ENCODE measurements at regions not wholly inside any gene's neighbourhood (a gene's known extent, or its start where the extent isn't known, plus 50 kb on each side); places are given as distances from the start of the nearest gene placed in this dataset.

DNA sequence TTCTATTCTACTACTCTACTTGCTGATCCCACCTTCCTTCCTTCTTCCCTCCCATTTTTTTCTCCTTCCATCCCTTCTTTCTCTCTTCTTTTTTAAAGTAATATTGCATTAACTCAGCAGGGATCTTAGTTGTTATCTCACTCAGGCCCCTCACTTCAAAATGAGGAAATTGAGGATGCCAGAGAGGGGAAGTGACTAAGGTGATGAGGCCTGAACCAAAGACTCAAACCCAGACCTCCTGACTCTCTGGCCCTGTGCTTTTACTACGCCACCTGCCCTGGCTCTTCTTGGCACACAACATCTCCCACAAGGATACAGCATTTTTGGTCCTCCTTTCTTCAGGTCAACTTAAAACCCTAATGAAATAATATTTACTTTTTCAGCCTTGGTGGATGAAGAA, 151.7 kb upstream of the ZNF648 start:
- TF ChIP-seq, protein P1, sequence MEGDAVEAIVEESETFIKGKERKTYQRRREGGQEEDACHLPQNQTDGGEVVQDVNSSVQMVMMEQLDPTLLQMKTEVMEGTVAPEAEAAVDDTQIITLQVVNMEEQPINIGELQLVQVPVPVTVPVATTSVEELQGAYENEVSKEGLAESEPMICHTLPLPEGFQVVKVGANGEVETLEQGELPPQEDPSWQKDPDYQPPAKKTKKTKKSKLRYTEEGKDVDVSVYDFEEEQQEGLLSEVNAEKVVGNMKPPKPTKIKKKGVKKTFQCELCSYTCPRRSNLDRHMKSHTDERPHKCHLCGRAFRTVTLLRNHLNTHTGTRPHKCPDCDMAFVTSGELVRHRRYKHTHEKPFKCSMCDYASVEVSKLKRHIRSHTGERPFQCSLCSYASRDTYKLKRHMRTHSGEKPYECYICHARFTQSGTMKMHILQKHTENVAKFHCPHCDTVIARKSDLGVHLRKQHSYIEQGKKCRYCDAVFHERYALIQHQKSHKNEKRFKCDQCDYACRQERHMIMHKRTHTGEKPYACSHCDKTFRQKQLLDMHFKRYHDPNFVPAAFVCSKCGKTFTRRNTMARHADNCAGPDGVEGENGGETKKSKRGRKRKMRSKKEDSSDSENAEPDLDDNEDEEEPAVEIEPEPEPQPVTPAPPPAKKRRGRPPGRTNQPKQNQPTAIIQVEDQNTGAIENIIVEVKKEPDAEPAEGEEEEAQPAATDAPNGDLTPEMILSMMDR (IDR thresholded peaks at IDR 0.05), result no peak

GRCh38 chr1:182211386-182211785, 149.9 kb upstream of the ZNF648 start:
- ATAC-seq (no peak), DNase-seq (no peak)
- Histone ChIP-seq H3K9me3 (no peaks in the 10 kb centered on the region), H3K36me3 (ENCODE audit: low read depth) (no peaks in the 10 kb centered on the region), H3K4me3 (no peak overlapping the region), H3K4me1 (ENCODE audit: low read depth) (peaks cover 11% of the 10 kb centered on the region)
- TF ChIP-seq, protein P1 (IDR thresholded peaks at IDR 0.05), result no peak
- intact Hi-C loops (cut with DNase I, micrococcal nuclease), result no loop called here

More for the DNA sequence above, 151.7 kb upstream of the ZNF648 start:
- intact Hi-C loops (cut with DNase I, micrococcal nuclease), result no loop called here
- no peak for ATAC-seq
- H3K4me1 ChIP-seq (ENCODE audit: low read depth), result peaks cover 15% of the 10 kb centered on the region
- H3K36me3 ChIP-seq (ENCODE audit: low read depth), result no peaks in the 10 kb centered on the region
- H3K9me3 ChIP-seq, result no peaks in the 10 kb centered on the region
- no peak overlapping the region for H3K4me3 ChIP-seq
- DNase-seq, result no peak

DNA sequence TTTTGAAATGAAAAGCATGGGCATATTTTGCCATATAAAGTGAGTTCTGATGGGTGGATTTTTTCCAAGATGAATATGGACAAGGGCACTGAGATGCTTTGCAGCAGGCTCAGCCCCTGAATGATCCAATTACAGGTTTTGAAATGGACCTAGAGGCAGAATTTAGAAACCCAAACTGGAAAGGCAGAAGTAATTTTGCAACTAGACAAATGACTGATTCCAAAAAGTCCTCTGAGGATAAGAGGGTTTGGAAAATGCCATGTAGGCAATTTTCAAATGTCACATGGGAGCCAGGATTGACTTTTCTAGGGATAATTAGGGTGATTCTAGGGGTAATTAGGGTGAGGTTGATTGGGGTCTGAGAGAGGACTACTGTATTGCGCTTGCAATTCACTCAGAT, 148.9 kb upstream of the ZNF648 start:
- Histone ChIP-seq H3K9me3 (no peaks in the 10 kb centered on the region), H3K4me1 (ENCODE audit: low read depth) (peaks cover 4% of the 10 kb centered on the region), H3K4me3 (no peak overlapping the region), H3K36me3 (ENCODE audit: low read depth) (no peaks in the 10 kb centered on the region)
- TF ChIP-seq, protein P1 (IDR thresholded peaks at IDR 0.05), result no peak
- DNase-seq (no peak), ATAC-seq (no peak)
- intact Hi-C loops (cut with DNase I, micrococcal nuclease), result no loop called here

DNA sequence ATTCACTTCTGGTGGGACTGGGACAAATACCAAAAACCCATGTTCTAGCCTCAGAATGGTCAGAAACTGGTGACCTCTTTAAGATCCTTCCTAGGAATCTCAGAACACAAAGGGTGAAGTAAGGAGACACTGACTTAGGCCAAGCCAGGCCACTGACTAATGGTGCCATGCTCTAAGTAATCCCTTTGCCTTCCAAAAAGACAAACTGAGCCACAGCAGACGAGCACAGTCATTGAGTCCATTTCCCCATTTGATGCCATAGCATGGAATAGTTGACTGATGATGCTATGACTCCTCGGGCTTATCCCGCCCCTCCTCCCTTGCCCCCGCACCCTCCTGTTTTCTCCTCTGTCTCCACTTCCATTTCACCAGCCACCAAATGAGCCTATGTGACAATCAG, 145.8 kb upstream of the ZNF648 start:
- ATAC-seq (no peak), DNase-seq (no peak)
- intact Hi-C loops (cut with DNase I, micrococcal nuclease), result no loop called here
- Histone ChIP-seq H3K4me1 (ENCODE audit: low read depth) (no peaks in the 10 kb centered on the region), H3K4me3 (no peak overlapping the region), H3K36me3 (ENCODE audit: low read depth) (no peaks in the 10 kb centered on the region), H3K9me3 (no peaks in the 10 kb centered on the region)
- TF ChIP-seq, protein P1 (IDR thresholded peaks at IDR 0.05), result no peak

DNA sequence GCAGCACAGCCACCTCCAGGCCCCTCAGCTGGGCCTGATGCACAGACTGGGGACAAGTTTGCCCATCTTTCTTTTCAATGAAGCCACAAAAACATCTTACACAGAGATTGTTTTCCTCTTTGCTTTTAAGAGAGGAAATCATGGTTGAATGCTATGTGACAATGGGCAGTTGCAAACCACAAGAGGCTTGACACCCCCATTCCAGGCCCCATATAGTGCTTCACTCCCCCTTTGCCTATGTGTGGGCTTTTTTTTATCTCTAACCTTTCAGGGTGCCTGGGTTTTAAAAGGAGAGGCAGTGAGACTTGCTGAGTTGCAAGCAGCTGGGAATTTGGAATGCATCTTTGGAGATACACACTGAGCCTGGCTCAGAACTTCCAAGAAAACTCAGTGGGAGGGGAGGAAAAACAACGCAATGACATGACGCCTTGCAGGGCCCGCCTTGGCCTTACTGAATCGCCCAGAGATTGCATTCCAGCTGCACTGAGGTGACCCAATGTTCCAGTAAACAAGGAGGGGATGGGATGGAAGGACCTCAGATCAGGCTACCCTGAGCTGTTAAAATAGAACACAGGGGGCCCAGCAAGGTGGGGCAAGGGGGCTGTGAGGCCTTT, 145.2 kb upstream of the ZNF648 start:
- ATAC-seq (peak; percentile 48), DNase-seq (peak in 1 of 3 donors; percentile 32)
- Histone ChIP-seq H3K4me1 (ENCODE audit: low read depth) (no peaks in the 10 kb centered on the region), H3K4me3 (no peak overlapping the region), H3K9me3 (no peaks in the 10 kb centered on the region), H3K36me3 (ENCODE audit: low read depth) (no peaks in the 10 kb centered on the region)
- TF ChIP-seq, protein P1 (IDR thresholded peaks at IDR 0.05), result no peak
- intact Hi-C loops (cut with DNase I, micrococcal nuclease), result no loop called here
